ENCODE measurements at regions not wholly inside any gene's neighbourhood (a gene's known extent, or its start where the extent isn't known, plus 50 kb on each side); places are given as distances from the start of the nearest gene placed in this dataset.
"Not testable (repeated sequence)": the region's sequence is repeated elsewhere in the genome, so short reads cannot be mapped to it uniquely, and the experiment has no call there.

DNA sequence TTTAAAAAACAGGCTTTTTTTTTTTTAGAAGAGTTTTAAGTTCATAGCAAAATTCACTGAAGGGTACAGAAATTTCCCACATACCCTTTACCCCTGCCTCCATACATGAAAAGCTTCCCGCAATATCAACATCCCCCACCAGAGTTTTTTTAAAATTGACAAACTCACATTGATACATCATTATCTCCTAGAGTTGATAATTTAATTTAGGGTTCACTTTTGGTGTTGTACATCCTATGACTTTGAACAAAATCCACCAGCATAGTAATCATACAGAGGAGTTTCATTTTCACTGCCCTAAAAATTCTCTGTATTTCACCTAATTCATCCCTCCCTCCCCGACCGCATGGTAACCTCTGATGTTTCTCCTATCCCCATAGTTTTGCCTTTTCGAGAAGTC lies 53.6 kb upstream of the KCNK2 start:
- TF ChIP-seq, protein P1, sequence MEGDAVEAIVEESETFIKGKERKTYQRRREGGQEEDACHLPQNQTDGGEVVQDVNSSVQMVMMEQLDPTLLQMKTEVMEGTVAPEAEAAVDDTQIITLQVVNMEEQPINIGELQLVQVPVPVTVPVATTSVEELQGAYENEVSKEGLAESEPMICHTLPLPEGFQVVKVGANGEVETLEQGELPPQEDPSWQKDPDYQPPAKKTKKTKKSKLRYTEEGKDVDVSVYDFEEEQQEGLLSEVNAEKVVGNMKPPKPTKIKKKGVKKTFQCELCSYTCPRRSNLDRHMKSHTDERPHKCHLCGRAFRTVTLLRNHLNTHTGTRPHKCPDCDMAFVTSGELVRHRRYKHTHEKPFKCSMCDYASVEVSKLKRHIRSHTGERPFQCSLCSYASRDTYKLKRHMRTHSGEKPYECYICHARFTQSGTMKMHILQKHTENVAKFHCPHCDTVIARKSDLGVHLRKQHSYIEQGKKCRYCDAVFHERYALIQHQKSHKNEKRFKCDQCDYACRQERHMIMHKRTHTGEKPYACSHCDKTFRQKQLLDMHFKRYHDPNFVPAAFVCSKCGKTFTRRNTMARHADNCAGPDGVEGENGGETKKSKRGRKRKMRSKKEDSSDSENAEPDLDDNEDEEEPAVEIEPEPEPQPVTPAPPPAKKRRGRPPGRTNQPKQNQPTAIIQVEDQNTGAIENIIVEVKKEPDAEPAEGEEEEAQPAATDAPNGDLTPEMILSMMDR (IDR thresholded peaks at IDR 0.05; ENCODE audit: control insufficient read depth, extremely low read depth, insufficient read depth): no peak
- H3K4me3 ChIP-seq (ENCODE audit: low read depth, low read length): no peak overlapping the region
- no peak for DNase-seq (ENCODE audit: low read depth)

DNA sequence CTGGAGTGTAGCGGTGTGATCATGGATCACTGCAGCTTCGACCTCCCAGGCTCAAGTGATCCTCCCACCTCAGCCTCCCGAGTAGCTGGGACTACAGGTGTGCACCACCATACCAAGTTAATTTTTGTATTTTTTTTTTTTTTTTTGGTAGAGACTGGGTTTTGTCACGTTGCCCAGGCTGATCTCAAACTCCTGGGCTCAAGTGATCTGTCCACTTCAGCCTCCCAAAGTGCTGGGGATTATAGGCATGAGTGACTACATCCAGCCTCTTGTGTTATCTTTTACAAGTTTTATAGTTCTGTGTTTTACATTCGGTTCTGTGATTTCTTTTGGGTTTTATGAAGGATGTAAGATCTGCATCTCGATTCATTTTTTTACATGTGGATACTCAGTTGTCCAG lies 52.0 kb upstream of the KCNK2 start:
- DNase-seq (ENCODE audit: low read depth); H3K4me3 ChIP-seq (ENCODE audit: low read depth, low read length): not testable (repeated sequence)

DNA sequence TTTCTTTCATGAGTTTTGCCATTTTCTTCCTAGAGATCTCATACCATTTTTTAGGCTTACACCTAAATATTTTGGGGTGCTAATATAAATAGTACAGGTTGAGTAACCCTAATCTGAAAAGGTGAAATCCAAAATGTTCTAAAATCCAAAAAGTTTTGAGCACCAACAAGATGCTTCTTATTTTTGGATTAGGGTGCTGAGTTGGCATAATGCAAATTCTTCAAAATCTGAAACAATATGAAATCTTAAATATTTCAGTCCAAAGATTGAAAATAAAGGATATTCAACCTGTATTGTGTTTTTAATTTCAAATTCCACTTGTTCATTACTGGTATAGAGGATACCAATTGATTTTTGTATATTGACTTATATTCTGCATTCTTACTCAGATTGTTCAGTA lies 51.1 kb upstream of the KCNK2 start:
- H3K4me3 ChIP-seq (ENCODE audit: low read depth, low read length): no peak overlapping the region
- TF ChIP-seq, protein P1 (IDR thresholded peaks at IDR 0.05; ENCODE audit: control insufficient read depth, extremely low read depth, insufficient read depth): no peak
- no peak for DNase-seq (ENCODE audit: low read depth)
